WERI-Rb-1 (cell line): ENCODE measurements at regions not wholly inside any gene's neighbourhood (a gene's known extent, or its start where the extent isn't known, plus 50 kb on each side); places are given as distances from the start of the nearest gene placed in this dataset.

Source experiments
- DNase-seq: peaks from one replicate; pipeline ENCODE4 v3.0.0-alpha.2; 2020
- H3K27ac ChIP-seq: fragments of 250-450 bp; sonication (Bioruptor Pico); 2 replicates; pipeline ENCODE4 v1.5.1; 2020; ENCODE audit warnings: mild to moderate bottlenecking, moderate library complexity
- H3K27me3 ChIP-seq: fragments of 250-450 bp; sonication (Bioruptor Pico); 2 replicates; pipeline ENCODE4 v1.5.1; 2021; ENCODE audit warnings: mild to moderate bottlenecking, low read depth, moderate library complexity; ENCODE audit not compliant: insufficient read depth, severe bottlenecking
- H3K36me3 ChIP-seq: fragments of 250-450 bp; sonication (Bioruptor Pico); 2 replicates; pipeline ENCODE4 v1.5.1; 2020; ENCODE audit warnings: mild to moderate bottlenecking, moderate library complexity
- H3K4me3 ChIP-seq: 2 replicates; pipeline ENCODE4 v1.5.1; 2011; ENCODE audit warnings: low read depth, mild to moderate bottlenecking, control low read depth, low read length
- H3K9me3 ChIP-seq: fragments of 250-450 bp; sonication (Bioruptor Pico); 2 replicates; pipeline ENCODE4 v1.5.1; 2021; ENCODE audit warnings: mild to moderate bottlenecking, moderate library complexity; ENCODE audit not compliant: severe bottlenecking
- TF ChIP-seq, protein P1 (sequence below): IDR thresholded peaks from 2 replicates; pipeline ENCODE4 v1.5.1; 2011; ENCODE audit warnings: low read depth, mild to moderate bottlenecking, control low read depth, inconsistent platforms, low read length

GRCh38 chr15:87578776-87579175 lies 677.8 kb downstream of the NTRK3 start:
- H3K9me3 ChIP-seq, result no peaks in the 10 kb centered on the region
- H3K36me3 ChIP-seq, result no peaks in the 10 kb centered on the region
- no peak overlapping the region for H3K4me3 ChIP-seq
- no peaks in the 10 kb centered on the region for H3K27me3 ChIP-seq
- TF ChIP-seq, protein P1, sequence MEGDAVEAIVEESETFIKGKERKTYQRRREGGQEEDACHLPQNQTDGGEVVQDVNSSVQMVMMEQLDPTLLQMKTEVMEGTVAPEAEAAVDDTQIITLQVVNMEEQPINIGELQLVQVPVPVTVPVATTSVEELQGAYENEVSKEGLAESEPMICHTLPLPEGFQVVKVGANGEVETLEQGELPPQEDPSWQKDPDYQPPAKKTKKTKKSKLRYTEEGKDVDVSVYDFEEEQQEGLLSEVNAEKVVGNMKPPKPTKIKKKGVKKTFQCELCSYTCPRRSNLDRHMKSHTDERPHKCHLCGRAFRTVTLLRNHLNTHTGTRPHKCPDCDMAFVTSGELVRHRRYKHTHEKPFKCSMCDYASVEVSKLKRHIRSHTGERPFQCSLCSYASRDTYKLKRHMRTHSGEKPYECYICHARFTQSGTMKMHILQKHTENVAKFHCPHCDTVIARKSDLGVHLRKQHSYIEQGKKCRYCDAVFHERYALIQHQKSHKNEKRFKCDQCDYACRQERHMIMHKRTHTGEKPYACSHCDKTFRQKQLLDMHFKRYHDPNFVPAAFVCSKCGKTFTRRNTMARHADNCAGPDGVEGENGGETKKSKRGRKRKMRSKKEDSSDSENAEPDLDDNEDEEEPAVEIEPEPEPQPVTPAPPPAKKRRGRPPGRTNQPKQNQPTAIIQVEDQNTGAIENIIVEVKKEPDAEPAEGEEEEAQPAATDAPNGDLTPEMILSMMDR, result no peak
- DNase-seq, result no peak
- no peak overlapping the region for H3K27ac ChIP-seq

- H3K9me3 ChIP-seq, result no peaks in the 10 kb centered on the region
- no peak overlapping the region for H3K4me3 ChIP-seq
- no peak for DNase-seq
- TF ChIP-seq, protein P1, result no peak
- H3K36me3 ChIP-seq, result no peaks in the 10 kb centered on the region
- no peak overlapping the region for H3K27ac ChIP-seq
- no peaks in the 10 kb centered on the region for H3K27me3 ChIP-seq
These were observed 679.2 kb downstream of the NTRK3 start for GRCh38 chr15:87577336-87577735.

DNA sequence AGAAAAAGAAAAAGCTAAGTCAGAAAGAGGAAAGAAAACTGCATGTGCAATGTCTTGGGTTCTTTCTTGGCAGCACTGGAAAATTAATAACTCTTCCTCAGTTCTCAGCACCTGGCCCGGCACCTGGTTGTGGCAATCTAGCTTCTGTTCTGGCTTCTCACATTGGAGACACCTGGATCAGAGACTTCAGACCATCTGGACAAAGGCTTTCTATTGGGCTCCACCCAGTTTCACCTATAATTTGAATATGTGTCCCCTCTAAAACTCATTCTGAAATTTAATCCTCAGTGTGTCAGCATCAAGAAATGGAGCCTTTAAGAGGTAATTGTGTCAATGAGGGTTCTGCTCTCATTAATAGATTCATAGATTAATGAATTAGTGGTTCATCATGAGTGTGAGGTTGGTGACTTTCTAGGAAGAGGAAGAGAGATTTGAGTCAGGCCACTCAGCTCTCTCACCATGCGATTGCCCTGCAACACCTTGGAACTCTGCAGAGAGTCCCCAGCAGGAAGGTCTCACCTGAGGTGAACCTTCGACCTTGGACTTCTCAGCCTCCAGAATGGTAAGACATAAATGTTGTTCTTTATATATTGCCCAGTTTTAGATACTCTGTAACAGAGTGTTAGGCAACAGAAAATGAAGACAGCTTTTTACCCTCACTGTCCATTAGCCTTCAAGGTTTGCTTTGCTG lies 679.9 kb downstream of the NTRK3 start:
- H3K27me3 ChIP-seq, result no peaks in the 10 kb centered on the region
- no peaks in the 10 kb centered on the region for H3K9me3 ChIP-seq
- H3K36me3 ChIP-seq, result no peaks in the 10 kb centered on the region
- no peak overlapping the region for H3K4me3 ChIP-seq
- no peak for DNase-seq
- TF ChIP-seq, protein P1, result no peak
- no peak overlapping the region for H3K27ac ChIP-seq

DNA sequence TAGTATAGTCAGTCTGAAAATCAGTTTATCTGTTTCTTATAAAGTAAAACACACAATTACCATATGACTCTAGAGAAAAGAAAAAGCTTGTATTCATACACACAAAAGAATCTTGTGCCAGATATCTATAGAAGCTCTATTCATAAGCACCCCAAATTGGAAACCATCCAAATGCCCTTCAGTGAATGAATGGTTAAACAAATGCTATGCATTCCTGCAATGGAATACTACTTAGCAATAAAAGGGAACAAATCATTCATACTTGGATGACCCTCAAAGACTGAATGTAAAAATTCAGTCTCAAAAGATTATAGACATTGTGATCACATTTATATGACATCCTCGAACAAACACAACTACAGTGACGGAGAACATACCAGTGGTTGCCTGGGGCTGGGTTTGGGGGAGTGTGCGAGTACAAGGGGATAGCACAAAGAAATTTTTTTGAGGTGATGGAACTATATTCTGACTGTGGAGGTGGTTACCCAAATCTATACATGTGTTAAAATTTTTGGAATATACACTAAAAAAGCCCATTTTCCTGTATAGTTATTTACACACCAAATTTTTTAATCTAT lies 680.6 kb downstream of the NTRK3 start:
- Histone ChIP-seq H3K9me3 (no peaks in the 10 kb centered on the region), H3K4me3 (no peak overlapping the region), H3K27me3 (no peaks in the 10 kb centered on the region), H3K36me3 (no peaks in the 10 kb centered on the region), H3K27ac (no peak overlapping the region)
- DNase-seq, result no peak
- TF ChIP-seq, protein P1, result no peak

DNA sequence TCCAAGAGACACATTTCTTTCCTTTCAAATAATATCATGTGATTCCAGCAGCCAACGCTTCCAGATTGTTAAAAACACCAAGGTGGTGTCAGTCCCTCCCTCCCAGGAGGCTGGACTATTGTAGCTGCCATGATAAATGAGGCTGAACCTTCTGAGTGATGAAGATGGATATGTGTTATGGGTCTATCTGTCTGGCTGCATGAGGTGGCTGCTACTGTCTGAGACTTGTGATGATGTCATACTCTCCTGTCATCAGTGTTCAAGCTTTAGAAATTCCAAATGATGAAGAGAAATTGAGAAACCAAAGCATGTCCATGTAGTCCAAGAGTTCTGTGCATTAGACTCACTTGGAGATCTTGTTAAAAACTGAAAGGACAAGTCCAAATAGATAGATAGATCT lies 683.0 kb downstream of the NTRK3 start:
- no peak for DNase-seq
- no peaks in the 10 kb centered on the region for H3K27me3 ChIP-seq
- H3K9me3 ChIP-seq, result no peaks in the 10 kb centered on the region
- H3K27ac ChIP-seq, result no peak overlapping the region
- TF ChIP-seq, protein P1, result no peak
- H3K4me3 ChIP-seq, result no peak overlapping the region
- no peaks in the 10 kb centered on the region for H3K36me3 ChIP-seq

DNA sequence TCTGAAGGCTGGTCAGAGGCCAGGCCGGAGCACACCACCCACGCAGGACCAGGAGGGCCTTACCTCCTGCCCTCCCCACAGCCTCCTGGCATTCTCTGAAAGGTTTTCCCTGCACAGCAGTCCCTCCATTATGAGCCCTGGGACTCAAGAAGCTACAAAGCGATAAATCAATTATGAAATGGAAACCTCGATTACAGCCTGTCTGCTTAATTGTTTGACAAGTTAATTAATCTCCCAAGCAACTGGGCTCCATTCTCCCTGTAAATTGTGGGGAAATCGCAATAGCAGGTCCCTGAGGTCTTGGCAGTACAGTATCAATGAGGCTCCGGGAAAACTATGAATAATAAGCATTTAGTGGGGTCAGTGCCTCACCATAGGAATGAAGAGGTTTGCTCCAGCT lies 683.5 kb downstream of the NTRK3 start:
- H3K36me3 ChIP-seq, result no peaks in the 10 kb centered on the region
- TF ChIP-seq, protein P1, result no peak
- no peaks in the 10 kb centered on the region for H3K9me3 ChIP-seq
- H3K4me3 ChIP-seq, result no peak overlapping the region
- H3K27me3 ChIP-seq, result no peaks in the 10 kb centered on the region
- no peak for DNase-seq
- H3K27ac ChIP-seq, result no peak overlapping the region
